HepG2 (cell line): ENCODE measurements at regions not wholly inside any gene's neighbourhood (a gene's known extent, or its start where the extent isn't known, plus 50 kb on each side); places are given as distances from the start of the nearest gene placed in this dataset.
A peak's percentile ranks its signal among the peaks of the same experiment; 100 is the strongest.

Source experiments
- ADNP ChIP-seq: sonication (generic); formaldehyde crosslinking; IDR thresholded peaks from 2 replicates; pipeline ENCODE4 v1.4.0; 2020; ENCODE audit warnings: missing genetic modification reagents
- ATF3 ChIP-seq: sonication (generic); formaldehyde crosslinking; IDR thresholded peaks from 2 replicates; pipeline ENCODE4 v1.4.0; 2020; ENCODE audit warnings: missing genetic modification reagents
- CTCF ChIP-seq: sonication (generic); formaldehyde crosslinking; IDR thresholded peaks from 2 replicates; pipeline ENCODE4 v1.5.0; 2020; ENCODE audit warnings: mild to moderate bottlenecking, missing genetic modification reagents, moderate library complexity
- GABPA ChIP-seq, 2 experiments: IDR thresholded peaks; 2 replicates each; pipeline ENCODE4 v1.6.1; 2011 to 2016; ENCODE audit warnings: low read depth in 2 of 2, low read length in 1 of 2, missing biosample characterization in 1 of 2, missing genetic modification characterization in 1 of 2
- IKZF1 ChIP-seq: fragments of 450-650 bp; IDR thresholded peaks from 2 replicates; pipeline ENCODE4 v1.7.1; 2016
- MLX ChIP-seq: IDR thresholded peaks from 2 replicates; pipeline ENCODE4 v1.6.1; 2016
- PHF8 ChIP-seq: sonication (generic); formaldehyde crosslinking; IDR thresholded peaks from 2 replicates; pipeline ENCODE4 v1.5.0; 2020; ENCODE audit warnings: missing genetic modification reagents
- SIN3A ChIP-seq: IDR thresholded peaks from 2 replicates; pipeline ENCODE4 v1.6.1; 2011; ENCODE audit warnings: low read depth, mild to moderate bottlenecking, control low read depth, low read length, borderline replicate concordance
- SMARCC2 ChIP-seq: fragments of 450-650 bp; IDR thresholded peaks from 2 replicates; pipeline ENCODE4 v1.6.1; 2017; ENCODE audit warnings: antibody characterized with exemption, mild to moderate bottlenecking
- SNAPC2 ChIP-seq: sonication (generic); formaldehyde crosslinking; IDR thresholded peaks from 2 replicates; pipeline ENCODE4 v1.8.1; 2022; ENCODE audit warnings: mild to moderate bottlenecking, missing genetic modification reagents
- TARDBP ChIP-seq: sonication (generic); formaldehyde crosslinking; IDR thresholded peaks from 2 replicates; pipeline ENCODE4 v1.8.0; 2022; ENCODE audit warnings: mild to moderate bottlenecking, missing genetic modification reagents
- USF2 ChIP-seq, 2 experiments: sonication (generic) in 1 of 2; formaldehyde crosslinking in 1 of 2; IDR thresholded peaks; 2 replicates each; pipeline versions ENCODE4 v1.5.1 to v1.6.1; 2011 to 2020; ENCODE audit warnings: borderline replicate concordance in 1 of 2, low read depth in 1 of 2, low read length in 1 of 2, mild to moderate bottlenecking in 1 of 2, missing genetic modification reagents in 1 of 2, moderate library complexity in 1 of 2
- ZNF121 ChIP-seq: sonication (generic); formaldehyde crosslinking; IDR thresholded peaks from 2 replicates; pipeline ENCODE4 v1.5.0; 2020; ENCODE audit warnings: mild to moderate bottlenecking, missing genetic modification reagents
- ZNF18 ChIP-seq: sonication (generic); formaldehyde crosslinking; IDR thresholded peaks from 2 replicates; pipeline ENCODE4 v1.8.0; 2022; ENCODE audit warnings: mild to moderate bottlenecking, missing genetic modification reagents; ENCODE audit not compliant: insufficient replicate concordance

- TF ChIP-seq CTCF (CRISPR knock-in tag) (no peak), ZNF121 (CRISPR knock-in tag) (no peak), TARDBP (CRISPR knock-in tag) (no peak), SMARCC2 (no peak), MLX (CRISPR knock-in tag) (no peak), GABPA (IDR thresholded peaks at IDR 0.05; ENCODE audit: low read depth, low read length) (peak; percentile 10; the same call in 1 of the 2 replicates), GABPA (CRISPR knock-in tag; IDR thresholded peaks at IDR 0.05; ENCODE audit: low read depth) (no peak), SIN3A (no peak), SNAPC2 (no peak), ADNP (CRISPR knock-in tag) (no peak), PHF8 (CRISPR knock-in tag) (no peak), ZNF18 (CRISPR knock-in tag) (no peak), USF2 (IDR thresholded peaks at IDR 0.05; ENCODE audit: low read depth, low read length) (no peak), USF2 (CRISPR knock-in tag; IDR thresholded peaks at IDR 0.05; ENCODE audit: borderline replicate concordance) (no peak), ATF3 (CRISPR knock-in tag) (no peak), IKZF1 (no peak)
These were observed 167.0 kb downstream of the ERMARD start for GRCh38 chr6:169918239-169918953.
